ENCODE measurements at regions not wholly inside any gene's neighbourhood (a gene's known extent, or its start where the extent isn't known, plus 50 kb on each side); places are given as distances from the start of the nearest gene placed in this dataset.
"Not testable (repeated sequence)": the region's sequence is repeated elsewhere in the genome, so short reads cannot be mapped to it uniquely, and the experiment has no call there.

DNA sequence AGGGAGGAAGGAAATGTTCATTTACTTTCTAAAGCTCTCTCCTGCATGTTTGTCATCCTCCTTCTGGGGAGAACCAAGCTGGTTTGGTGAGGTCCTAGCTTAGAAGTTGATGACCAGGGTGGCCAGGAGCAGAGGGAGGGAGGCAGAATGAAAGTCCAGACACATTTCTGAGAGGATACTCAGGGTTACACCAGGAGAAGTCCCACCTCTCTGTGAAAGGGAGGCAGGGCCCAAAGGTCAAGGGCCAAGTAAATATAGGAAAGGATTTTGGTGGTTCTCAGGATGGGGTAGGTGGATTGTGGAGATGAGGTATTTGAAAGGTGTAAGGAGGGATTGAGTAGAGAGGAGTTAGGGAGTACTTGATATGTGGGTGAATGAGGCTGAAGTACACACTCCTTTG lies 58.0 kb upstream of the FBXO11 start:
- no peak for TF ChIP-seq CTCF (conservative IDR thresholded peaks at IDR 0.05; ENCODE audit: control insufficient read depth, insufficient read depth, low read depth, low read length)
- DNase-seq (ENCODE audit: low read depth), result no peak
- no peak overlapping the region for H3K4me3 ChIP-seq (ENCODE audit: control insufficient read depth, low read depth, low read length)

DNA sequence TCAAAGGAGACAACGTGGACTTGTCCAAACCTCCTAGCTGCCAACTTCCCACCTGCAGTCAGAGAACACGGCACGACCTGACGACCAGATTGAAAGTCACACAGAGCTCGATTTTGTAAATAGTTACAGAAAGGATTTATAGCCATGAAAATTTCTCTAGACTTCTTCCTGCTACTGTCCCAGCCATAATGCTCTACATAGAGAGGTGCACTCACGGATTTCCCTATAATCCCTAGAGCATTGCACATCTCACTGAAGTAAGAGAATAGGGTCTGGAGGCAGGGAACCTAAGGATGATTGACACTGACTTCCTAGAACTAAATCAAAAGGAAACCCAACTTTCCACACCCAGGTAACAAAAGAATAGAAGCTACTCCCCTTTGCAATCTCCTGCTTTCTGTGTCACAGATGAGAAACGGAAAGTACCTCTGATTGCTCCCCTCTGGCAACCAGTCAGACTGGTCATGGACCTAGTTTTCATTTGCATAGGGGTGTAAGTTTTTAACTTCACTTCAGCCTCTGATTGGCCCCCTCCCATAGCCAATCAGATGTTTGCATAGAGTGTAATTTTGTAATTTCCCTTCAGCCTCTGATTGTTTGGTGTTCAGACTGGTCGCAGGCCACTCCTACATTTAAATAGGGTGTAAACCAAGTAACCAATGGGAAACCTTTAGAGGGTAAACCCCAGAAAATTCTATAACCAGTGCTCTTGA lies 58.6 kb upstream of the FBXO11 start:
- no peak overlapping the region for H3K4me3 ChIP-seq (ENCODE audit: control insufficient read depth, low read depth, low read length)
- TF ChIP-seq CTCF (conservative IDR thresholded peaks at IDR 0.05; ENCODE audit: control insufficient read depth, insufficient read depth, low read depth, low read length), result no peak
- no peak for DNase-seq (ENCODE audit: low read depth)

GRCh38 chr2:47976728-47977127 lies 70.4 kb upstream of the FBXO11 start:
- H3K4me3 ChIP-seq (ENCODE audit: control insufficient read depth, low read depth, low read length); DNase-seq (ENCODE audit: low read depth): not testable (repeated sequence)

DNA sequence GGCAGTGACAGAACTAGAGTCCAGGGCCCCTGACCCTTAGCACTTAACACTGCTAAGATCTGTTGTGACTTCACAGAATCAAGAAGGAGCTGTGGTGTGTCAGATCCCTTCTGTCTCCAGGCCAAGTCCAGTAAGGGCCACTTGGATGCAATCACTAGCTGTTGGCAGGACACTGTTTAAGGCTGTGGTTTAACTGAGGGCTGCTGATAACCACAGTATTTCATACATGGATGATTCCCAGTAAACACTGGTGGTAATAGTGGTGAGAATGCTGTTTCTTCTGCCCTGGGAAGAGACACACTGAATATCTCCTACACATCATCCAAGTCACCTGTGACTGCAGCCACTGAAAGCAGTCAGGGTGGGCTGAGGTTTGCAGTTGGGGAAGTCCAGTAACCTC lies 77.7 kb upstream of the FBXO11 start:
- DNase-seq (ENCODE audit: low read depth), result peak; percentile 20
- no peak for TF ChIP-seq CTCF (conservative IDR thresholded peaks at IDR 0.05; ENCODE audit: control insufficient read depth, insufficient read depth, low read depth, low read length)
- no peak overlapping the region for H3K4me3 ChIP-seq (ENCODE audit: control insufficient read depth, low read depth, low read length)

DNA sequence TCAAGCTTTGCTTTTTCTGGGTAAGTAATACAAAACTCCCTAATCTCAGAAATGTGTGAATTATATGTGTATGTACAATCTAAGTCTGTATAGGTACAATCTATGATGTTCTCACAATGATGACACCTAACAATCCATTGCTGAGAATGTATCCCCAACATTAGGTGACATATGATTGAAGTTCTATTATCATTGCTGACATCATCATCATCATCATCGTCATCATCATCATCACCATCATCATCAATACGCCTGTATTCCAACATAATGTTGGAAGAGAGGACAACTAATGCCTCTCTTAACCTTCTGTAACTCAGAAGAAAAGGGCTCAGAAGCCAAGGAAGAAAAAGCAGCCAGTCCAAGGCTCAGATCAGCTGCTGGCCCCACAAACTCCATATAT lies 84.2 kb upstream of the FBXO11 start:
- H3K4me3 ChIP-seq (ENCODE audit: control insufficient read depth, low read depth, low read length), result no peak overlapping the region
- TF ChIP-seq CTCF (conservative IDR thresholded peaks at IDR 0.05; ENCODE audit: control insufficient read depth, insufficient read depth, low read depth, low read length), result no peak
- no peak for DNase-seq (ENCODE audit: low read depth)

- no peak for TF ChIP-seq CTCF (conservative IDR thresholded peaks at IDR 0.05; ENCODE audit: control insufficient read depth, insufficient read depth, low read depth, low read length)
- no peak overlapping the region for H3K4me3 ChIP-seq (ENCODE audit: control insufficient read depth, low read depth, low read length)
- DNase-seq (ENCODE audit: low read depth), result no peak
These were observed 86.4 kb upstream of the FBXO11 start for GRCh38 chr2:47992671-47993070.

DNA sequence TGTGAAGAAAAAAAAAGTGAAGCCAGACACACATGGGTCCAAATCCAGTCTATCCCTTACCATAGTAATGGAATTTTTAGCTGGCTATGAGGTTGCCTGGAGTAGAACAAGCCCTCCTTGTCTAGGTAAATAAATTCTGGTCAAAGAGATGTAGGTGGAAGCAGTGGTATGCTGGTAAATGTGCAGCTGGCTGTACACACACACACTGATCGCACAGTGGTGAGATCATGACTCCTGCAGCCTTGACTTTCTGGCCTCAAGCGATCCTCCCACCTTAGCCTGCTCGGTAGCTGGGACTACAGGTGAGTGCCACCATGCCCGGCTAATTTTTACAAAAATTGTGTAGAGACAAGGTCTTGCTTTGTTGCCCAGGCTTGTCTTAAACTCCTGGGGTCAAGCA lies 90.5 kb upstream of the FBXO11 start:
- H3K4me3 ChIP-seq (ENCODE audit: control insufficient read depth, low read depth, low read length), result no peak overlapping the region
- no peak for DNase-seq (ENCODE audit: low read depth)
- TF ChIP-seq CTCF (conservative IDR thresholded peaks at IDR 0.05; ENCODE audit: control insufficient read depth, insufficient read depth, low read depth, low read length), result no peak

Measured in fibroblast of mammary gland (primary cell).